Ovary (tissue), 3 donors: ENCODE measurements at regions not wholly inside any gene's neighbourhood (a gene's known extent, or its start where the extent isn't known, plus 50 kb on each side); places are given as distances from the start of the nearest gene placed in this dataset.

ENCODE experiments used
- EP300 ChIP-seq: sonication (generic); formaldehyde crosslinking; IDR thresholded peaks from one replicate; pipeline ENCODE4 v1.6.1; 2017; ENCODE audit warnings: antibody characterized with exemption
- POLR2A ChIP-seq: fragments of 450-650 bp; IDR thresholded peaks from one replicate; pipeline ENCODE4 v1.6.1; 2017; ENCODE audit warnings: antibody characterized with exemption, mild to moderate bottlenecking, moderate library complexity
- TF ChIP-seq, protein P1 (sequence below), 3 donors: fragments of 450-650 bp in 2 of 3; fragments of 200-600 bp in 1 of 3; IDR thresholded peaks; one replicate each; pipeline versions ENCODE4 v1.5.1 to v1.8.0; 2016 to 2022; ENCODE audit warnings: antibody characterized with exemption in 3 of 3, mild to moderate bottlenecking in 1 of 3
- donor health status: DM: no; HTN: no; CAD: no.

DNA sequence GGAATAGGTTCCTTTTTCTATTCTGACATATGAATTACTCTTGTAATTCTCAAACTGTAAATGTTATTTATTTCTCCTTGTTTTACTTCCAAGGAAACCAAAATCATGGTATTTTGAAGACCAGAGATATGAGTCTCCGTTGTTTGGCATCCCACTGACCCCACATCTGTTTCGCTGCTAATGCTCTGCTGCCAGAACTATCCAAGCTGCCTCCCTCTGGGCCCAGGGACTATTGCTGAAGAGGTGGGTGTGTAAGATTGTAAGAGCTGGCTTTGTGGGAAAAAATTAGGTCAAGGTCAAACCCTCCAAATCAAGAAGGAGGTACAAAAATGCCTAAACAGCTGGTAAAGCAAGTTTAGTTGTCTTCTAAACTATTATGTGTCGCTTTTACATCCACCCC is 129.4 kb upstream of the MYO10 start:
- TF ChIP-seq, protein P1, sequence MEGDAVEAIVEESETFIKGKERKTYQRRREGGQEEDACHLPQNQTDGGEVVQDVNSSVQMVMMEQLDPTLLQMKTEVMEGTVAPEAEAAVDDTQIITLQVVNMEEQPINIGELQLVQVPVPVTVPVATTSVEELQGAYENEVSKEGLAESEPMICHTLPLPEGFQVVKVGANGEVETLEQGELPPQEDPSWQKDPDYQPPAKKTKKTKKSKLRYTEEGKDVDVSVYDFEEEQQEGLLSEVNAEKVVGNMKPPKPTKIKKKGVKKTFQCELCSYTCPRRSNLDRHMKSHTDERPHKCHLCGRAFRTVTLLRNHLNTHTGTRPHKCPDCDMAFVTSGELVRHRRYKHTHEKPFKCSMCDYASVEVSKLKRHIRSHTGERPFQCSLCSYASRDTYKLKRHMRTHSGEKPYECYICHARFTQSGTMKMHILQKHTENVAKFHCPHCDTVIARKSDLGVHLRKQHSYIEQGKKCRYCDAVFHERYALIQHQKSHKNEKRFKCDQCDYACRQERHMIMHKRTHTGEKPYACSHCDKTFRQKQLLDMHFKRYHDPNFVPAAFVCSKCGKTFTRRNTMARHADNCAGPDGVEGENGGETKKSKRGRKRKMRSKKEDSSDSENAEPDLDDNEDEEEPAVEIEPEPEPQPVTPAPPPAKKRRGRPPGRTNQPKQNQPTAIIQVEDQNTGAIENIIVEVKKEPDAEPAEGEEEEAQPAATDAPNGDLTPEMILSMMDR (IDR thresholded peaks at IDR 0.05), result no peak
- no peak for TF ChIP-seq POLR2A
- TF ChIP-seq EP300, result no peak
